ENCODE measurements at regions not wholly inside any gene's neighbourhood (a gene's known extent, or its start where the extent isn't known, plus 50 kb on each side); places are given as distances from the start of the nearest gene placed in this dataset.

DNA sequence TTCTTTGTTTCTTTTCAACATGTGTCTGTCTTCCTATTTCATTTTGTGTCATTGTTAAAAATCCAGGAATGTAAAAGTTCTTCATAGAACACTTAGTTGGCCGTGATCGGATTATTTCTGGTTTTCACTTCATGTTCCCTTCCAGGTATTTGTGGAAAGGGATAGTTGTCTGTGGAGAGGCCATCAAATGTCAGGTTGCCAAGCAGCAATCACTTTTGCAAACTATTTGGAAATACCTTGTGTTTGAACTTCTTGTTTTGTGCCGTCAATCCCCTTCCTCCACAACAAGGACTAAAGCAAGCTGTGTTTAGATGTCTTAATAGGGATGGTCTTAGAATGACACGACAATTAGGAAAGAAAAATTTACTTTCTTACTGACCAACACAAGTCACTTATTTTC lies 116.9 kb upstream of the MPDZ start:
- no peak for DNase-seq (ENCODE audit: low spot score)

DNA sequence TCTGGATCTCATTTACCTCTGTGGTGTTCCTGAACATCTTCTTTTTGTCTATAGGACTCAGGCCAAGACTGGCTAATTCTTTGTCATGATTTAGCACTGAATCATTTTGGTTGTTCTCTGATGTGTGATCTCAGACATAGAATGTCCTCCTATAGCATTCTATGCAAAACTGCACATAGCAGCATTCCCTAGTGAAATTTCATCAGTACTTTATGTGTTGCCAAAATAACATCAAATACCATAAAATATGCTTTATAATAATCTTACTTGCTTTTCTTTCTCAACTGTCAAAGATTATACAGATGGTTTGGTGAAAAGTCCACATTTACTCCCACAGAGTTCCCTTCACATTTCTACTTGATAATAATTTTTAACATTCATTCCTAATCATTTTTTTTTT lies 115.7 kb upstream of the MPDZ start:
- no peak for DNase-seq (ENCODE audit: low spot score)

DNA sequence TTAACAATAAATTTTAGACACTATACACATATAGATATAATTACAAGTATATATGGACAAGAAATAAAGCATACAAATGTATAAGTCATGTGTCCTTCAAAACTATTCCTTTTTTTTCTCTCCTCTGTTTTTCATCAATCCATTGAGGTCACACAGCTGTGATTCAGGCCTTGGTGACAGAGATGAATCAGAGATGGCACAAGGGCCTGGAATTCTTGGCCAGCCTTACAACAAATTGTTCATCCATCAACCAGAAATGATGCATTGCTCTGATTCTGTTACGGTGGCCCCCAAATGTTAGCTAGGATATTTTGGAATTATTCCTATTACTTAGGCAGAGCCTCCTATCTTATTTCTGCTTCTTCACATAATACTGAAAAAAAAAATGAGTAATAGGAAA lies 108.7 kb upstream of the MPDZ start:
- no peak for DNase-seq (ENCODE audit: low spot score)

DNA sequence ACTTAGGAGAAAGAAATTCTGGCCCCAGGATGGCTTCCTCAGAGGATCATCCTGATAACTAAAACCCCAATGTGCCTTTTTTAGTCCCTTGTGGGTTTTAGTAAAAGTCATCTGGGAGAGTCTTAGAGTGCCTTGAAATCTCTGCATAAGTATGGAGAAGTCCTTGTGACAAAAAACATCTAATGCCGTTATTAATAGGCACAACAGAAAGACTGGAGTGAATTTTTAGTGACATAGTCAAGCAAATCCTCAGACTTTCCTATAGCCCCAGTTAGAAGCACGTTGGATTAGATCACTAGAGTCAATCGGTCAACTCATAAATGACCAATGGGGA lies 108.2 kb upstream of the MPDZ start:
- no peak for DNase-seq (ENCODE audit: low spot score)

GRCh38 chr9:13386935-13387733 lies 107.6 kb upstream of the MPDZ start:
- DNase-seq (ENCODE audit: low spot score), result no peak

DNA sequence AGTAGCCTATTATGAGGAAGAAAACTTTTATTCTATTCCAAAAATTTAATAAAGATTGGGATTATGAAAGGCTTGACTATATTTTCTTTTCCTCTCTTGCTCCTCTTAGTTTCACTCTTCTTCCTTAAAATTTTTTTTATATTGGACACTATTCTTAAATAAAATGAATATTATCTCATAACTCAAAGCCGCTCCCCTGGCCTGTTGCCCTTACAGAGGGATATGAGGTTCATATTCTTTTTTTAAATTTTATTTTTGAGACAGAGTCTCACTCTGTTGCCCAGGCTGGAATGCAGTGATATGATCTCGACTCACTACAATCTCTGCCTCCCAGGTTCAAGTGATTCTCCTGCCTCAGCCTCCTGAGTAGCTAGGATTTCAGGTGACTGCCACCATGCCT lies 106.8 kb upstream of the MPDZ start:
- DNase-seq (ENCODE audit: low spot score), result no peak

GRCh38 chr9:13383855-13384254 lies 104.4 kb upstream of the MPDZ start:
- no peak for DNase-seq (ENCODE audit: low spot score)

GRCh38 chr9:13383216-13383615 lies 103.7 kb upstream of the MPDZ start:
- no peak for DNase-seq (ENCODE audit: low spot score)

DNA sequence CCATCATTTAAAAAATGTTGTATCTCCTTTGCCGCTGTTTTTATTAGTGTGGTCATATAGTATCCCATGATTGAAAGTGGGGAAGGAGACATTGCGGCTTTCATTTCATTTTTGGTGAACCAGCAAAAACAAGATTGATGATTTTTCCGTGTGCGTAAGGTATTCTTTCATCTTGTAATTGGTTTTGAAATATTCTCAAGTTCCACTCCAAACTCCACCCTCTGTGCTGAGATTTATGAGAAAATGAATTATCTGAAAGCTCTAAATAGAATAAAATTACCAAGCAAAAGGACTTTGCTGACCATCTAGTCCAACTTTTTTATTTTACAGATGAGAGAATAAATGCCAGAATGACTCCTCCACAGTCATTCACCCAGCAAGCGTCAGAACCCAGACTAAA lies 103.1 kb upstream of the MPDZ start:
- no peak for DNase-seq (ENCODE audit: low spot score)

GRCh38 chr9:13380903-13381302 lies 101.4 kb upstream of the MPDZ start:
- no peak for DNase-seq (ENCODE audit: low spot score)

GRCh38 chr9:13378154-13378553 lies 98.7 kb upstream of the MPDZ start:
- no peak for DNase-seq (ENCODE audit: low spot score)

- no peak for DNase-seq (ENCODE audit: low spot score)
Measured at GRCh38 chr9:13377171-13377925, 97.9 kb upstream of the MPDZ start.

DNA sequence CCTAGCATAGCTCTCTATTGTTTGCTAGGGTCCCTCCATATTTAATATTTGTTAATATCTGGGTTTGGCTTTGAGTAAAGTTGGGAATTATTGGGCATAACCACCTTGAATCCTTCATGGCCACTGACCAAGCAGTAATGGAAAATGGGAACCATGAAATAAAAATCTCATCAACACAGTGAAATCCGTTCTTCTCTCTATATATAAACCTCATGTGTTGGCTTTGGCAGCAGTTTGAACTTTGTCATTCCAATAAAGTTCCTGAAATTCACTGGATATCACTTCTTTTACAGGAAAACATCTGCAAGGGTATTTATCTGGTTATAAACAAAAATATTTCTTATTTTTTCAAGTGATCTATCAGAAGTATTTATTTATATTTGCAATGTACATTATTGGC lies 93.0 kb upstream of the MPDZ start:
- DNase-seq (ENCODE audit: low spot score), result no peak

DNA sequence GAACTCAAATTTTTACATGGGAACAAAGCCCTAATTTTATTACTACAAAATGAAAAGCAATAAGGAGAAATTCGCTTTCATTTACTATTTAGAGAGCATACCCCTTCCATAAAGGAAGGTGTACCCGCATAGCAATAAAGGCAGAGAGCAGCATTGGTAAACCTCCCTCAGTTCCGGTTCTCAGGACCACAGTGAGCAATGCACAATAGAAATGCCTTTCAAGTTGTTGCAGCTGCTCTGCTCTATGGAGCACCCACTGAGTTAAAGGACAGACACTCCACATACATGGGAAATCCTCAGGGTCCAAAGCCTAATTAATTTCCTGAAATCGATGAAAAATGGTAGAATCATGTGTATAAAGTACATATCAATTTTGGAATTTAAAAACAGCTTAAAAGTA lies 89.9 kb upstream of the MPDZ start:
- DNase-seq (ENCODE audit: low spot score), result no peak

DNA sequence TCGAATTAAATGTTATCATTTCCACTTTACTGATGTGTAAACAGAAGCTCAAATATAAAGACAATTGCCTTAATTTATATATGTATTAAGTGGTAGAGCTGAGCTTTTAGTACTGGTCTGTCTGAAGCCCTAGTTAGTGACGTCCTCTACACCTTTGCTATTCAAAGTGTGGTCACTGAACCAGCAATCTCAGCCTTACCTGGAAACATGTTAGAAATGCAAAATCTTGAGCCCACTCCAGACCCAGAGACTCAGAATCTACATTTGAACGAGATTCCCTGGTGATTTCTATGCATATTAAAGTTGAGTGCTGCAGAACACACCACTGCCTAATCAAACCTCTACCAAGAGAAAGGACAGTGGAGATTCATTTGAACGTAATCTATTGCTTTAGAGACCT lies 88.3 kb upstream of the MPDZ start:
- DNase-seq (ENCODE audit: low spot score), result no peak

DNA sequence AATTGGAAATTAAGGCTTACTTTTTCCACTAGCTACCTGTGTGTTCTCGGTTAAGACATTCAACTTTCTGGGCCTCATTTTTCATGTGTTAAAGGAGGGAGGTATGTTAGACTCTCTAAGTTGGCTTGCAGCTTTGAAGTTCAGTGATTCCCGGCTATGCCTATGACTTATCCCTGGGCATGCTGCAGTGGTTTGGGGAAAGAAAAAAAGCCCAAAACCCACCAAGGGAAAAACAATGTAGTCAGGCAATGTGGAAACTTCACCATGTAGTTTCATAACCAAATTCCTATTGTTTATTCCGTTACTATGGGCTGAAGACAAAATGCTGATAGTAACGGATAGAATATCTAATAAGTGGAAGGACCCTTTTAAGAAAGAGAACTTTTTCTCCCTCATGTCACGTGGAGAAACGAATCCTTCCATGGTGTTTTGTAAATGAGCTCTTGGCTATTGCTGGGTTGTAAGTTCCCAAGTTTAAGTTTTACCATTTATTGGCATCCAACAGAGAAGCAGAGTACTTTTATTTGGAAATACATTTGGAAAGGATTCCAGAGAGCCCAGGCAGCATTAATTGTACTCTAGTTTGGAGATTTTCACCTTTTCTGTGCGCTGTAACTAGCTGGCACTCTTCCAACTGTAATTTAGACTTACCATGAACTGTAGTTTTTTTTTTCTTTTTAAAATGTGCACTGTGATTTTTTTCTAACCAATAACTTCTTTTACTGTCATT lies 84.9 kb upstream of the MPDZ start:
- no peak for DNase-seq (ENCODE audit: low spot score)

DNA sequence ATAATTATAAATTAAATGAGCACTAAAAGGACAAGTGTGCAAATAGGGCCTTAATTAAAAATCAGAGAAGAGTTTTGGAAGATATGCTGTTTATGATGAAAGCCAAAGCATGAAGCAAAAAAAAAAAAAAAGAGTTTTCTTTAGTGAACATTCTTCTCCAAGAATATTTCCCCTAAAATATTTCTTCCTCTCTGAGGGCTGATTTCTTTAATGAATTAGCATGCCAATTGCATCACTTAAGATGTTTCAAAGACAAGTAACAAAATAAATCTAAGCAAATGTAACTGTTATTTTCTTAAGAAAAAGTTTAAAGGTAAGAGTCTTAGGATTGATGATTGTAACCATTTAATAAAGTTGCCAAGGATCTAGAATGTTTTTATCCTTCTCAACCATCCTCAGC lies 81.6 kb upstream of the MPDZ start:
- DNase-seq (ENCODE audit: low spot score), result no peak

- no peak for DNase-seq (ENCODE audit: low spot score)
Measured at GRCh38 chr9:13360188-13360587, 80.7 kb upstream of the MPDZ start.

DNA sequence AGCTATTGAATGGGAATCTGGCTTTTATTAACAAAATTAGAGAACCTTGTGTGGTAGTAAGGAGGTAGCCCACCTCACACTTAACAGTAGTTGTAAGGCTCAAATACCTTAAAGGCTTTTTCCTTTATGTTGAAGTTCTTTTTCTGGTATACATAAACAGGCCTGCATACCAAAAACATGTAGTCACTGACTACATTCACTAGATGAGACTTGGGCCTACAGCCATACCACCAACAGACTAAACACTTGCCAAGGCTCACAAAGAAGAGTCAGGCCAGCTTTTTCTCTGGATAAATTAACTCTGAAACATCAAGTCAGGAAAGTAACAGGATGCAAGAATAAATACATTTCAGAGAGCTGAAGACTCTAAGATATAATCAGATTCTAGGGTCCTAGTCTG lies 78.6 kb upstream of the MPDZ start:
- DNase-seq (ENCODE audit: low spot score), result no peak

DNA sequence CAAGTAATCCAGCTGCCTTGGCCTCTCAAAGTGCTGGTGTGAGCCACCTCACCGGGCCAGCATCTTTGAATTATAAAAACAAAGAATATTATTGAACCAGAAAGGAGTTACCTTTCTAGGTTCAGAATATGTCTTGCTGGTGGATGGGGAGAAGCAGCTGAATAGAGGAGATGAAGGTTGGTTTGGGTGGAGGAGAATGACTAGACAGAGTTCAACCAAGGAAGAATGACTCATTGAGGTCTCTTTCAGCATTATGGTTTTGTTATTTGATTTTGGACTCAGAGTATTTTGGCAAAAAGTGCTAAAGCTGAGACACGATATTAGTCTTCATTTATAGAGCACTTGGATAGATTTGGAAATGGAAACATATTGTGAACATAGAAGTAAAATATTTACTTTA lies 75.2 kb upstream of the MPDZ start:
- DNase-seq (ENCODE audit: low spot score), result no peak

DNA sequence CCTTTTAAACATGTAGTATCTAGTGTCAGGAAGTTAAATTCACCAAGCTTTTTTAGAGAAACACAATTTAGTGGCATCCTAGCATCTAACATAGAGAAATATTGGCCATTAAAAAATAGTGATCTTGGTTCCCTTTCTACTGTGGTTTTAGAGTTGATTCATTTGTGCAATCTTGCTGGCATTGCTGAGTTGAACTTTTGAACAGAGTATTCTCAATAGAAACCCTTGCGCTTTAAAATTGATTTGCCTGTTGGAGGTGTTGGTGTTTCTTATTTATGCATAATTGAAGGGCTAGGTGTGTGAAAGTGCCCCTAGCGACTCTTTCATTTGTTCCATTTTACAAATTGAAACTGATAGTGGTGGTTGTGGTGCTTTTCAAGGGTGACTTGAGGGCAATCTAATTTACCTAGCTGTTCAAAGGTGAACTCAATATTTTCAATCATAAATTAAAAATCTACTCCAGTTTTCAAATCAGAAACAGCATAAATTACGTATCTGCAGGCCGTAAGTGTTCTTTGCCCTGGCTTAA lies 73.0 kb upstream of the MPDZ start:
- no peak for DNase-seq (ENCODE audit: low spot score)

GRCh38 chr9:13351778-13352386 lies 72.4 kb upstream of the MPDZ start:
- no peak for DNase-seq (ENCODE audit: low spot score)

GRCh38 chr9:13332571-13332970 lies 53.1 kb upstream of the MPDZ start:
- DNase-seq (ENCODE audit: low spot score), result no peak

Measured in ecto neural progenitor cell (in vitro differentiated cells).